ENCODE measurements at regions not wholly inside any gene's neighbourhood (a gene's known extent, or its start where the extent isn't known, plus 50 kb on each side); places are given as distances from the start of the nearest gene placed in this dataset.

DNA sequence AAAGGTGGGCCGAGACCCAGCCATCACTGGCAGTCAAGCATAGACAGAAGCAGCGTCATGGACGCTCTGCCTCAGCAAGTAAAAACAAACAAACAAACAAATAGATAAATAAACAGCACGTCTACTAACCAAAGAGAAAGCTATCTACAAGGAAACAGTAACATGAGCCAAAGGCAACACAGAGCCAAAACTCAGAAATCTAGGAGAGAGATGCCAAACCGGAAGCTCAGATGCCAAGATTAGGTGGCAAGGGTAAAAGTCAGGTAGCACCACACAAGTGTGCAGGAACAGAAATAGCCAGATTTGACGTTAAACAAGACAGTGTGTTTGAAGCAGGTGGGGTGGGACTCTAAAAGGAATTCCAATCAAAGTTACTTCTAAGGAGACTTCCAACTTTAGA, 448.3 kb upstream of the NFIA start:
- Histone ChIP-seq H3K79me1 (ENCODE audit: low read depth, low read length) (no peaks in the 10 kb centered on the region), H2BK20ac (ENCODE audit: low read length) (no peak overlapping the region), H3K4me1 (replicated peaks in 1 of 4; ENCODE audit: control insufficient read depth in 3 of 4, insufficient read depth in 4 of 4, low read length in 3 of 4) (no peaks in the 10 kb centered on the region), H4K8ac (ENCODE audit: extremely low read depth, insufficient read depth, low read length) (no peak overlapping the region), H3K56ac (replicated peaks; ENCODE audit: insufficient read length, low read depth, low read length) (no peak overlapping the region), H3K18ac (ENCODE audit: extremely low read depth, low read length) (no peak overlapping the region), H3K23me2 (ENCODE audit: low read depth, low read length) (no peaks in the 10 kb centered on the region), H3K9ac (replicated peaks in 1 of 4; ENCODE audit: extremely low read depth in 1 of 4, low read depth in 3 of 4, low read length in 3 of 4) (no peak overlapping the region), H3K9me3 (ENCODE audit: insufficient read depth in 2 of 2, low read depth in 1 of 2, low read length in 1 of 2) (no peaks in the 10 kb centered on the region), H4K5ac (ENCODE audit: insufficient read length, low read depth, low read length) (no peak overlapping the region), H3K23ac (ENCODE audit: insufficient read length) (no peak overlapping the region), H3K4me3 (ENCODE audit: extremely low read depth in 1 of 4, insufficient read depth in 2 of 4, low read depth in 3 of 4, low read length in 4 of 4) (no peak overlapping the region), H3K36me3 (ENCODE audit: control insufficient read depth in 2 of 4, insufficient read depth in 4 of 4, low read length in 3 of 4) (no peaks in the 10 kb centered on the region), H2AFZ (ENCODE audit: low read length) (no peak overlapping the region), H4K20me1 (replicated peaks in 1 of 2; ENCODE audit: control insufficient read depth in 1 of 2, insufficient read depth in 2 of 2, low read length in 2 of 2) (no peaks in the 10 kb centered on the region), H2BK5ac (ENCODE audit: low read depth, low read length) (no peak overlapping the region), H2BK15ac (ENCODE audit: low read length) (no peak overlapping the region), H3K27ac (ENCODE audit: low read depth, low read length) (no peak overlapping the region), H3K79me2 (ENCODE audit: control insufficient read depth in 1 of 2, insufficient read depth in 2 of 2, low read length in 2 of 2) (no peaks in the 10 kb centered on the region), H3K14ac (ENCODE audit: insufficient read length) (no peak overlapping the region), H4K91ac (replicated peaks; ENCODE audit: insufficient read length, low read length) (no peak overlapping the region), H3K27me3 (replicated peaks in 1 of 4; ENCODE audit: control insufficient read depth in 3 of 4, extremely low read depth in 1 of 4, insufficient read depth in 3 of 4, low read length in 3 of 4) (no peaks in the 10 kb centered on the region; a peak in 1 of 7 replicates), H2BK12ac (ENCODE audit: low read depth, low read length) (no peak overlapping the region), H3K4ac (replicated peaks; ENCODE audit: insufficient read length, low read depth, low read length) (no peak overlapping the region), H3K4me2 (ENCODE audit: insufficient read depth in 1 of 2, low read depth in 2 of 2, low read length in 2 of 2) (no peak overlapping the region), H2AK5ac (ENCODE audit: low read depth, low read length) (no peak overlapping the region), H2BK120ac (replicated peaks; ENCODE audit: low read depth, low read length) (no peak overlapping the region)
- TF ChIP-seq NRF1 (IDR thresholded peaks at IDR 0.05; ENCODE audit: low read depth, low read length) (no peak), TCF12 (IDR thresholded peaks at IDR 0.05; ENCODE audit: low read depth, low read length) (no peak), SP4 (IDR thresholded peaks at IDR 0.05; ENCODE audit: low read length) (no peak), EGR1 (IDR thresholded peaks at IDR 0.05; ENCODE audit: borderline replicate concordance, low read depth, low read length) (no peak), BCL11A (IDR thresholded peaks at IDR 0.05; ENCODE audit: low read depth in 2 of 2, low read length in 2 of 2) (no peak), CHD2 (IDR thresholded peaks at IDR 0.05; ENCODE audit: low read length) (no peak), CBX5 (IDR thresholded peaks at IDR 0.05; ENCODE audit: low read depth, low read length) (no peak), POU5F1 (IDR thresholded peaks at IDR 0.05; ENCODE audit: low read depth, low read length) (no peak), JUND (IDR thresholded peaks at IDR 0.05; ENCODE audit: low read length) (no peak)
- DNase-seq (ENCODE audit: low read depth in 1 of 2, low spot score in 2 of 2): no peak
- POLR2A ChIA-PET (ENCODE audit: partially characterized antibody): no interaction called here
- CTCF ChIA-PET (ENCODE audit: partially characterized antibody): interaction anchor here (0.9 kb wide), 1 partner anchor 353 kb away, joined by 4 read pairs; no protein-coding TSS in a partner anchor
- WGBS, 2 experiments (ENCODE audit: extremely low coverage in 1 of 2, insufficient coverage in 1 of 2, insufficient read length in 1 of 2, insufficient replicate concordance in 2 of 2, low coverage in 1 of 2, low lambda C conversion rate in 2 of 2, missing lambda C conversion rate in 1 of 2): 86% methylated on average over 6 of the region's 6 CpGs; no CpG with 5 or more reads in 1 of the 2 experiments
- no peak for FAIRE-seq
